ENCODE measurements at regions not wholly inside any gene's neighbourhood (a gene's known extent, or its start where the extent isn't known, plus 50 kb on each side); places are given as distances from the start of the nearest gene placed in this dataset.

DNA sequence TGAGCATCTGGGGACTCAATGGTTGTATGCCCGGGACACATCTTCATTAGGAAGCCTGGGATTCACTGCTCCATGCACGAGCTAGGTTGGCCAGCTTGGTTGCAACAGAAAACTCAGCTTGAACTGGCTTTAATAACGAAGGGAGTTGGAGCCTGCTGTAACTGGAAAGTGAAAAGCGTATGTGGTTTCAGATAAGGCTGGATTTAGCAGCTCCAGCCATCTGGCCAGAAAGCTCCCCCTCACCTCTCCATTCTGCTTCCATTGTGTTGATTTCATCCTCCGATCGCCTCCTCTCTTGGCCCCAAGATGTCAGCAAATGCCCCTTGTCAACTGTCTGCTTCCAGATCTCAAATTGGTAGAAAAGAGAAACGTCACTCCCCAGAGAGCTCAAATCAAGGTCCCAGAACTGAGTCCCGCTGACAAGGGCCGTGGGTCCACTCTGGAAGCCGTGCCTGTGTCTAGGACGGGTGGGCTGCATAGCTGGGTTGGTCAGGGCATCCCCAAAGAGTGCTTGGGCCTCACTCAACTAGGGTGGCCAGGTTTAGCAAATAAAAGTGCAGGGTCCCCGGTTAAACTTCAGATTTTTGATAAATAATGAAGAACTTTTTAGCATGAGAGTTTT, 117.0 kb upstream of the PMEPA1 start:
- Histone ChIP-seq H2AFZ (ENCODE audit: low read length) (no peak overlapping the region), H2BK20ac (ENCODE audit: low read depth, low read length, poor library complexity, severe bottlenecking) (no peak overlapping the region), H2BK5ac (ENCODE audit: insufficient read length, low read length) (no peak overlapping the region), H3K27me3 (ENCODE audit: insufficient read depth, low read length) (no peaks in the 10 kb centered on the region), H3K4me1 (ENCODE audit: insufficient read depth, low read length) (no peaks in the 10 kb centered on the region), H4K8ac (replicated peaks; ENCODE audit: insufficient read length, low read depth, low read length) (no peak overlapping the region), H2BK12ac (ENCODE audit: insufficient read length, low read depth, low read length) (no peak overlapping the region), H3K23me2 (ENCODE audit: insufficient read length, low read depth, low read length, poor library complexity, severe bottlenecking) (no peaks in the 10 kb centered on the region), H3K4ac (ENCODE audit: low read depth, low read length) (no peak overlapping the region), H3K18ac (ENCODE audit: insufficient read length, low read depth, low read length) (no peak overlapping the region), H3K9me3 (ENCODE audit: control insufficient read depth, low read depth, low read length) (no peaks in the 10 kb centered on the region), H3K4me2 (ENCODE audit: insufficient read depth, insufficient read length, low read length) (no peak overlapping the region), H2AK5ac (ENCODE audit: insufficient read length, low read length) (no peak overlapping the region), H3K56ac (ENCODE audit: insufficient read length, low read depth, low read length) (no peak overlapping the region), H3K79me1 (ENCODE audit: insufficient read depth, low read depth, low read length, poor library complexity, severe bottlenecking) (no peaks in the 10 kb centered on the region), H4K5ac (ENCODE audit: insufficient read length, low read depth, low read length) (no peak overlapping the region), H4K20me1 (ENCODE audit: control insufficient read depth, insufficient read depth, insufficient read length) (no peaks in the 10 kb centered on the region), H3K79me2 (ENCODE audit: insufficient read depth, low read length) (no peaks in the 10 kb centered on the region), H3K23ac (ENCODE audit: insufficient read length, low read depth, low read length) (no peak overlapping the region), H2BK15ac (ENCODE audit: low read depth, low read length) (no peak overlapping the region), H3T11ph (ENCODE audit: low read length) (no peak overlapping the region), H4K91ac (ENCODE audit: insufficient read length, low read depth, low read length) (no peak overlapping the region), H3K9ac (ENCODE audit: extremely low read depth, insufficient read length, low read length) (no peak overlapping the region), H3K27ac (ENCODE audit: insufficient read length, low read depth, low read length) (no peak overlapping the region), H3K14ac (ENCODE audit: insufficient read depth, low read length) (no peak overlapping the region), H2BK120ac (ENCODE audit: low read depth, low read length, poor library complexity, severe bottlenecking) (no peak overlapping the region)
- Mint-ChIP-seq H3K27me3 (ENCODE audit: low read depth) (no peaks in the 10 kb centered on the region), H3K27ac (no peak overlapping the region), H3K9me3 (no peaks in the 10 kb centered on the region), H3K4me1 (0 out of 4 replicates have a peak, but pooled peaks cover 0 to 2% of the 10 kb centered on the region in 2 experiments), H3K36me3 (ENCODE audit: insufficient read depth in 1 of 3, low read depth in 3 of 3) (no peaks in the 10 kb centered on the region), H3K4me3 (no peak overlapping the region)
- no CpG with 5 or more reads among the region's 12 CpGs for WGBS (ENCODE audit: extremely low coverage, insufficient read length, low lambda C conversion rate)
- TF ChIP-seq CTCF (conservative IDR thresholded peaks at IDR 0.05) = no peak
- DNase-seq = no peak
